ENCODE measurements at regions not wholly inside any gene's neighbourhood (a gene's known extent, or its start where the extent isn't known, plus 50 kb on each side); places are given as distances from the start of the nearest gene placed in this dataset.
"Not testable (repeated sequence)": the region's sequence is repeated elsewhere in the genome, so short reads cannot be mapped to it uniquely, and the experiment has no call there.

DNA sequence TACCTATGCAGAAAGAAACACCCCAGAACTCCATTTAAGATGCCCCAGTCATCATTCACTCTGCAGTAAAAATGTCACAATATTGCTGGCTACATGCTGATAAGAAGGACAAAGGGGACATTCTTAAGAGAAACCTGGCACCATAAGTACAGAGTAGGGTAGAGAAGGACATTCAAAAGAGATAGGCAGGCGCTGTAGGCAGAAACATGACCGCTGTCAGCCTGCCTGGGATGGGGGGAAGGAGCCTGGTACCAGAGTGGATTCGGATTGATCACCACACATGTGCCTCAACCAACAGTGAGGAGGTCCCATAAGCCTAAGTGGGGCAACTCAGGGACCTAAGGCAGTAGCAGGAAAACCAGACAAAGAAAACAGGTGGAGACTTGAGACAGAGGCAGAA lies 54.1 kb upstream of the DUX4 start:
- TF ChIP-seq, protein P1, sequence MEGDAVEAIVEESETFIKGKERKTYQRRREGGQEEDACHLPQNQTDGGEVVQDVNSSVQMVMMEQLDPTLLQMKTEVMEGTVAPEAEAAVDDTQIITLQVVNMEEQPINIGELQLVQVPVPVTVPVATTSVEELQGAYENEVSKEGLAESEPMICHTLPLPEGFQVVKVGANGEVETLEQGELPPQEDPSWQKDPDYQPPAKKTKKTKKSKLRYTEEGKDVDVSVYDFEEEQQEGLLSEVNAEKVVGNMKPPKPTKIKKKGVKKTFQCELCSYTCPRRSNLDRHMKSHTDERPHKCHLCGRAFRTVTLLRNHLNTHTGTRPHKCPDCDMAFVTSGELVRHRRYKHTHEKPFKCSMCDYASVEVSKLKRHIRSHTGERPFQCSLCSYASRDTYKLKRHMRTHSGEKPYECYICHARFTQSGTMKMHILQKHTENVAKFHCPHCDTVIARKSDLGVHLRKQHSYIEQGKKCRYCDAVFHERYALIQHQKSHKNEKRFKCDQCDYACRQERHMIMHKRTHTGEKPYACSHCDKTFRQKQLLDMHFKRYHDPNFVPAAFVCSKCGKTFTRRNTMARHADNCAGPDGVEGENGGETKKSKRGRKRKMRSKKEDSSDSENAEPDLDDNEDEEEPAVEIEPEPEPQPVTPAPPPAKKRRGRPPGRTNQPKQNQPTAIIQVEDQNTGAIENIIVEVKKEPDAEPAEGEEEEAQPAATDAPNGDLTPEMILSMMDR (IDR thresholded peaks at IDR 0.05; ENCODE audit: extremely low read depth in 1 of 2, insufficient read depth in 1 of 2, low read depth in 1 of 2, low read length in 2 of 2) = not testable (repeated sequence)
- TF ChIP-seq POLR2A (IDR thresholded peaks at IDR 0.05; ENCODE audit: low read depth, low read length); POLR2AphosphoS5 (IDR thresholded peaks at IDR 0.05; ENCODE audit: insufficient read depth, low read depth, low read length): not testable (repeated sequence)
